ENCODE measurements at regions not wholly inside any gene's neighbourhood (a gene's known extent, or its start where the extent isn't known, plus 50 kb on each side); places are given as distances from the start of the nearest gene placed in this dataset.

DNA sequence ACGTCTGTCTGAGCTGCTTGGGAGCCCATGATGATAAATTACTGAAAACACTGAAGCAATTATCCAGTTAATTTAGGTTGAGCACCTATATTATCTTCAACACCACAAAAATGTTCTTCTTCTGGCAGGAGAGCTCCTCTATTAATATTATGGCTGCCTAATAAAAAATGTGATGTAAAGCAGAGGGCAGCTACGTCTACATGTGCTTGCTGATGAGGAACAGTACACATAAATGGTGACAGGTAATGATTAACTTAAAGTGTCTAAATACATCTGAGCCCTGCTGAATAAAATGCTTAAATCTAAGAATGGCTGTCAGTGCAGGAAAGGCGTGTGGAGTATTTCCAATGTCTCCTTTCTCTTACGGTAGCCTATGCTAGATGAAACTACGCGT is 131.3 kb upstream of the NR3C1 start:
- Histone ChIP-seq H3K9me3 (ENCODE audit: control extremely low read depth in 1 of 5, control insufficient read depth in 4 of 5, insufficient read depth in 2 of 5, low read depth in 1 of 5, low read length in 4 of 5) (peaks cover 0 to 17% (median 2%) of the 10 kb centered on the region in 5 experiments), H3K4me3 (ENCODE audit: control insufficient read depth in 1 of 7, extremely low read depth in 1 of 7, insufficient read depth in 4 of 7, low read depth in 2 of 7, low read length in 6 of 7) (no peak overlapping the region), H3K27me3 (replicated peaks in 2 of 5; ENCODE audit: control insufficient read depth in 4 of 5, insufficient read depth in 5 of 5, low read length in 4 of 5) (no peaks in the 10 kb centered on the region), H3K4me1 (ENCODE audit: control extremely low read depth in 1 of 4, control insufficient read depth in 4 of 4, insufficient read depth in 4 of 4, low read length in 3 of 4) (no peaks in the 10 kb centered on the region), H3K27ac (ENCODE audit: insufficient read depth in 1 of 2, low read depth in 1 of 2, low read length in 2 of 2, poor library complexity in 1 of 2, severe bottlenecking in 2 of 2) (no peak overlapping the region), H3K36me3 (ENCODE audit: control insufficient read depth in 4 of 4, insufficient read depth in 4 of 4, low read length in 3 of 4) (no peaks in the 10 kb centered on the region)
- no peak for DNase-seq
- ChIA-PET CTCF (no interaction called here), POLR2A (no interaction called here)
- 100% methylated on average over 5 of the region's 6 CpGs for WGBS (ENCODE audit: insufficient coverage)

DNA sequence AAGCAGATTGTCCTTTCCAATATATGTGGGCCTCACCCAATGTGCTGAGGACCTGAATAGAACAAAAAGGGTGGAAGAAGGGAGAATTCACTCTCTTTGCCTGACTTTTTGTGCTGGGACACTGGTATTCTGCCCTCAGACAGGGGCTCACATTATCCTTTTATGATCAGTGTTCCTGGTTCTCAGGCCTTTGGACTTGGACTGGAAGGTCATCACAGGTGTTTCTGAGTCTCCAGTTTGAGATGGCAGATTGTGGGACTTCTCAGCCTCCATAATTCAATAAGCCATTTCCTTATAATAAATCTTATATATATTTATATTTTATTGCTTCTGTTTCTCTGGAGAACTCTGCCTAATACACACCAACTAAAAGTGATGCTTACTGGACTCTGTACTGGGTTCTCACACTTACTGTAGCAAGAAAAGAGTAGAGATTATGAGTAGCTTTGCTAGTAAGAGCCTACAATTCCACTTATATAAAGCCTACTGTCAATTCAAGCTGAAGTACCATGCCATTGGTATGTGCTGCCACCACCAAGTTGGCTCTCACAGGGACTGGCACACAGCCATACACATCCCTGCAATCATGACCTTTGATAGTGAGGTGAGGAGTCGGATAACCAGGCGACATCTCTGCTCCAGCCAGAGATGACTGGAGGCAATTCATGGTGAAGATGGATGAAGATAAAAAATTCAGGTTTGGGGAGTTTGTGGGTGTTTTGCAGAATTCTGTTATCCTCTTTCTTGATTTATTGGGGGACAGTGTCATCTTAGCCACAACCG is 130.7 kb upstream of the NR3C1 start:
- Histone ChIP-seq H3K27me3 (replicated peaks in 2 of 5; ENCODE audit: control insufficient read depth in 4 of 5, insufficient read depth in 5 of 5, low read length in 4 of 5) (no peaks in the 10 kb centered on the region), H3K9me3 (ENCODE audit: control extremely low read depth in 1 of 5, control insufficient read depth in 4 of 5, insufficient read depth in 2 of 5, low read depth in 1 of 5, low read length in 4 of 5) (peaks cover 0 to 12% (median 0%) of the 10 kb centered on the region in 5 experiments), H3K36me3 (ENCODE audit: control insufficient read depth in 4 of 4, insufficient read depth in 4 of 4, low read length in 3 of 4) (no peaks in the 10 kb centered on the region), H3K4me1 (ENCODE audit: control extremely low read depth in 1 of 4, control insufficient read depth in 4 of 4, insufficient read depth in 4 of 4, low read length in 3 of 4) (no peaks in the 10 kb centered on the region), H3K27ac (ENCODE audit: insufficient read depth in 1 of 2, low read depth in 1 of 2, low read length in 2 of 2, poor library complexity in 1 of 2, severe bottlenecking in 2 of 2) (no peak overlapping the region), H3K4me3 (ENCODE audit: control insufficient read depth in 1 of 7, extremely low read depth in 1 of 7, insufficient read depth in 4 of 7, low read depth in 2 of 7, low read length in 6 of 7) (no peak overlapping the region)
- POLR2A ChIA-PET: no interaction called here
- CTCF ChIA-PET: no interaction called here
- no peak for DNase-seq
- 100% methylated on average over 1 of the region's 3 CpGs for WGBS (ENCODE audit: insufficient coverage)

DNA sequence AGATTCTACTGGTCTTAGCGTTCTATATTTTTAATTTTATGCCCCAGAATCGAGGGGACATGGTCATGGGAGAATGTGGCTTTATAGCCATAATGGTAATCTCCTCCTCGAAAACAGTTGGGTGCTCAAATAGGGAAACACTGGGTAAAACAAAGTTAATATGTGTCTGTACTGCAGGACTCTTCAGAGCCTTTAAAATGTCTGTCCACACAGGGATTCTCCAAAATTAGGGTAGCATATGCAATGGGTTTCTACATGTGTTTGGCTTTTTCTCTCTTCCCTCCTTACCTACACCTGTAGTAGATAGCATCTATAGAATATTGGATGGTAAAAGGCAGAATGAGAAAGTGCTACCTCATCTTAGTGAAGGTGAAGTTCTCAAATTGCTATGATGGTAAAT is 130.0 kb upstream of the NR3C1 start:
- DNase-seq: no peak
- POLR2A ChIA-PET: no interaction called here
- H3K36me3 ChIP-seq (ENCODE audit: control insufficient read depth in 4 of 4, insufficient read depth in 4 of 4, low read length in 3 of 4): no peaks in the 10 kb centered on the region
- no peak overlapping the region for H3K4me3 ChIP-seq (ENCODE audit: control insufficient read depth in 1 of 7, extremely low read depth in 1 of 7, insufficient read depth in 4 of 7, low read depth in 2 of 7, low read length in 6 of 7)
- H3K4me1 ChIP-seq (ENCODE audit: control extremely low read depth in 1 of 4, control insufficient read depth in 4 of 4, insufficient read depth in 4 of 4, low read length in 3 of 4): no peaks in the 10 kb centered on the region
- CTCF ChIA-PET: interaction anchor here (0.9 kb wide), 1 partner anchor 16 kb away, joined by 3 read pairs; no protein-coding TSS in a partner anchor
- 100% methylated on average over 3 of the region's 3 CpGs for WGBS (ENCODE audit: insufficient coverage)
- no peaks in the 10 kb centered on the region for H3K27me3 ChIP-seq (replicated peaks in 2 of 5; ENCODE audit: control insufficient read depth in 4 of 5, insufficient read depth in 5 of 5, low read length in 4 of 5)
- peaks cover 0 to 8% (median 0%) of the 10 kb centered on the region in 5 experiments for H3K9me3 ChIP-seq (ENCODE audit: control extremely low read depth in 1 of 5, control insufficient read depth in 4 of 5, insufficient read depth in 2 of 5, low read depth in 1 of 5, low read length in 4 of 5)
- no peak overlapping the region for H3K27ac ChIP-seq (ENCODE audit: insufficient read depth in 1 of 2, low read depth in 1 of 2, low read length in 2 of 2, poor library complexity in 1 of 2, severe bottlenecking in 2 of 2)

GRCh38 chr5:143527808-143528207 is 124.3 kb upstream of the NR3C1 start:
- H3K36me3 ChIP-seq (ENCODE audit: control insufficient read depth in 4 of 4, insufficient read depth in 4 of 4, low read length in 3 of 4): no peaks in the 10 kb centered on the region
- H3K27ac ChIP-seq (ENCODE audit: insufficient read depth in 1 of 2, low read depth in 1 of 2, low read length in 2 of 2, poor library complexity in 1 of 2, severe bottlenecking in 2 of 2): no peak overlapping the region
- H3K4me1 ChIP-seq (ENCODE audit: control extremely low read depth in 1 of 4, control insufficient read depth in 4 of 4, insufficient read depth in 4 of 4, low read length in 3 of 4): no peaks in the 10 kb centered on the region
- ChIA-PET CTCF (no interaction called here), POLR2A (no interaction called here)
- DNase-seq: no peak
- 100% methylated on average over 2 of the region's 4 CpGs for WGBS (ENCODE audit: insufficient coverage)
- no peak overlapping the region for H3K4me3 ChIP-seq (ENCODE audit: control insufficient read depth in 1 of 7, extremely low read depth in 1 of 7, insufficient read depth in 4 of 7, low read depth in 2 of 7, low read length in 6 of 7)
- no peaks in the 10 kb centered on the region for H3K27me3 ChIP-seq (replicated peaks in 2 of 5; ENCODE audit: control insufficient read depth in 4 of 5, insufficient read depth in 5 of 5, low read length in 4 of 5)
- no peaks in the 10 kb centered on the region for H3K9me3 ChIP-seq (ENCODE audit: control extremely low read depth in 1 of 5, control insufficient read depth in 4 of 5, insufficient read depth in 2 of 5, low read depth in 1 of 5, low read length in 4 of 5)

DNA sequence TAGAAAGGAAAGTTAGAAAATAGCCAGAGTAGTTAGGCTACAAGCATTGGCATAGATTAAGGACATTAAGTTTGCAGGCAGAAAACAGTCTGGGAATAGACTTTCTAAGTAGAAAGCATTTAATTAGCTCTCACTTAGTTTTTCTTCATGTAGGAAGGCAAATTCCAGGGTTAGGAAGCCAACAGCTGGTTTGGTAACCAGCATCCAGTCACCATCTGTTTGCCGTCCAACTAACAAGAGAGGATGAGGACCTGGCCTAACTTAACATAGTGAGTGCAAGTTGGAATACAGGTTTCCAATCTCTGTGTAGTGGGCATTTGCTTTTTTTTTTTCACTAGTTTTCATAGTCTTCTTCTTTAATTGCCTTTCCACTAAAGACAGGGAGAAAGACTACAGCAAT is 121.7 kb upstream of the NR3C1 start:
- ChIA-PET POLR2A (no interaction called here), CTCF (no interaction called here)
- Histone ChIP-seq H3K4me1 (ENCODE audit: control extremely low read depth in 1 of 4, control insufficient read depth in 4 of 4, insufficient read depth in 4 of 4, low read length in 3 of 4) (no peaks in the 10 kb centered on the region), H3K9me3 (ENCODE audit: control extremely low read depth in 1 of 5, control insufficient read depth in 4 of 5, insufficient read depth in 2 of 5, low read depth in 1 of 5, low read length in 4 of 5) (no peaks in the 10 kb centered on the region), H3K36me3 (ENCODE audit: control insufficient read depth in 4 of 4, insufficient read depth in 4 of 4, low read length in 3 of 4) (no peaks in the 10 kb centered on the region), H3K27me3 (replicated peaks in 2 of 5; ENCODE audit: control insufficient read depth in 4 of 5, insufficient read depth in 5 of 5, low read length in 4 of 5) (no peaks in the 10 kb centered on the region), H3K27ac (ENCODE audit: insufficient read depth in 1 of 2, low read depth in 1 of 2, low read length in 2 of 2, poor library complexity in 1 of 2, severe bottlenecking in 2 of 2) (no peak overlapping the region), H3K4me3 (ENCODE audit: control insufficient read depth in 1 of 7, extremely low read depth in 1 of 7, insufficient read depth in 4 of 7, low read depth in 2 of 7, low read length in 6 of 7) (no peak overlapping the region)
- WGBS (ENCODE audit: insufficient coverage): 100% methylated on average over 1 of the region's 1 CpG
- DNase-seq: no peak

GRCh38 chr5:143524338-143524945 is 121.0 kb upstream of the NR3C1 start:
- CTCF ChIA-PET: no interaction called here
- POLR2A ChIA-PET: no interaction called here

GRCh38 chr5:143521846-143522400 is 118.4 kb upstream of the NR3C1 start:
- H3K4me3 ChIP-seq (ENCODE audit: control insufficient read depth in 1 of 7, extremely low read depth in 1 of 7, insufficient read depth in 4 of 7, low read depth in 2 of 7, low read length in 6 of 7): no peak overlapping the region
- no peak overlapping the region for H3K27ac ChIP-seq (ENCODE audit: insufficient read depth in 1 of 2, low read depth in 1 of 2, low read length in 2 of 2, poor library complexity in 1 of 2, severe bottlenecking in 2 of 2)
- peaks cover 0 to 3% (median 0%) of the 10 kb centered on the region in 5 experiments for H3K9me3 ChIP-seq (ENCODE audit: control extremely low read depth in 1 of 5, control insufficient read depth in 4 of 5, insufficient read depth in 2 of 5, low read depth in 1 of 5, low read length in 4 of 5)
- DNase-seq: no peak
- CTCF ChIA-PET: no interaction called here
- H3K27me3 ChIP-seq (replicated peaks in 2 of 5; ENCODE audit: control insufficient read depth in 4 of 5, insufficient read depth in 5 of 5, low read length in 4 of 5): no peaks in the 10 kb centered on the region
- WGBS (ENCODE audit: insufficient coverage): 91% methylated on average over 2 of the region's 4 CpGs
- no peaks in the 10 kb centered on the region for H3K4me1 ChIP-seq (ENCODE audit: control extremely low read depth in 1 of 4, control insufficient read depth in 4 of 4, insufficient read depth in 4 of 4, low read length in 3 of 4)
- POLR2A ChIA-PET: no interaction called here
- no peaks in the 10 kb centered on the region for H3K36me3 ChIP-seq (ENCODE audit: control insufficient read depth in 4 of 4, insufficient read depth in 4 of 4, low read length in 3 of 4)

More at GRCh38 chr5:143524338-143524945, 121.0 kb upstream of the NR3C1 start:
- Histone ChIP-seq H3K27me3 (replicated peaks in 2 of 5; ENCODE audit: control insufficient read depth in 4 of 5, insufficient read depth in 5 of 5, low read length in 4 of 5) (no peaks in the 10 kb centered on the region), H3K4me1 (ENCODE audit: control extremely low read depth in 1 of 4, control insufficient read depth in 4 of 4, insufficient read depth in 4 of 4, low read length in 3 of 4) (no peaks in the 10 kb centered on the region), H3K9me3 (ENCODE audit: control extremely low read depth in 1 of 5, control insufficient read depth in 4 of 5, insufficient read depth in 2 of 5, low read depth in 1 of 5, low read length in 4 of 5) (no peaks in the 10 kb centered on the region), H3K4me3 (ENCODE audit: control insufficient read depth in 1 of 7, extremely low read depth in 1 of 7, insufficient read depth in 4 of 7, low read depth in 2 of 7, low read length in 6 of 7) (no peak overlapping the region), H3K36me3 (ENCODE audit: control insufficient read depth in 4 of 4, insufficient read depth in 4 of 4, low read length in 3 of 4) (no peaks in the 10 kb centered on the region), H3K27ac (ENCODE audit: insufficient read depth in 1 of 2, low read depth in 1 of 2, low read length in 2 of 2, poor library complexity in 1 of 2, severe bottlenecking in 2 of 2) (no peak overlapping the region)
- WGBS (ENCODE audit: insufficient coverage): 100% methylated on average over 2 of the region's 2 CpGs
- DNase-seq: no peak

Data from common myeloid progenitor, CD34-positive (primary cell).